GM20000 (cell line): ENCODE measurements at regions not wholly inside any gene's neighbourhood (a gene's known extent, or its start where the extent isn't known, plus 50 kb on each side); places are given as distances from the start of the nearest gene placed in this dataset.

ENCODE experiments used
- DNase-seq: peaks from one replicate; pipeline ENCODE4 v3.0.0; 2012; ENCODE audit warnings: low spot score
- CTCF ChIP-seq: IDR thresholded peaks from 2 replicates; pipeline ENCODE4 v1.5.1; 2012; ENCODE audit warnings: mild to moderate bottlenecking, control low read depth; ENCODE audit errors: extremely low read depth, missing control alignments

- no peak for TF ChIP-seq CTCF
- no peak for DNase-seq
These were observed 233.3 kb upstream of the FLRT2 start for GRCh38 chr14:85296456-85297210.

- no peak for DNase-seq
- no peak for TF ChIP-seq CTCF
These were observed 229.8 kb upstream of the FLRT2 start for GRCh38 chr14:85300107-85300506.

GRCh38 chr14:85301506-85301905, 228.4 kb upstream of the FLRT2 start:
- no peak for DNase-seq
- TF ChIP-seq CTCF, result no peak

- DNase-seq, result no peak
These were observed 223.9 kb upstream of the FLRT2 start for GRCh38 chr14:85306024-85306423.

GRCh38 chr14:85308531-85309300, 221.2 kb upstream of the FLRT2 start:
- no peak for DNase-seq
- TF ChIP-seq CTCF, result no peak

More at GRCh38 chr14:85306024-85306423, 223.9 kb upstream of the FLRT2 start:
- no peak for TF ChIP-seq CTCF

- DNase-seq, result no peak
- TF ChIP-seq CTCF, result no peak
These were observed 219.3 kb upstream of the FLRT2 start for GRCh38 chr14:85310491-85311272.
